Loucy (cell line): ENCODE measurements at regions not wholly inside any gene's neighbourhood (a gene's known extent, or its start where the extent isn't known, plus 50 kb on each side); places are given as distances from the start of the nearest gene placed in this dataset.

Experiments used
- H2AFZ ChIP-seq: fragments of 200-600 bp; sonication (generic); 2 replicates; pipeline ENCODE4 v1.6.0; 2016; ENCODE audit warnings: antibody characterized with exemption, mild to moderate bottlenecking, low read length, moderate library complexity
- H3F3A ChIP-seq: fragments of 200-600 bp; 2 replicates; pipeline ENCODE4 v1.6.0; 2016; ENCODE audit warnings: antibody characterized with exemption, low read depth, mild to moderate bottlenecking
- H3K27me3 ChIP-seq: fragments of 200-600 bp; sonication (generic); 2 replicates; pipeline ENCODE4 v1.6.1; 2014; ENCODE audit warnings: low read length, mild to moderate bottlenecking; ENCODE audit not compliant: insufficient read depth, poor library complexity, severe bottlenecking
- H3K36me3 ChIP-seq: fragments of 200-600 bp; sonication (generic); 2 replicates; pipeline ENCODE4 v1.6.1; 2016; ENCODE audit warnings: low read length; ENCODE audit not compliant: insufficient read depth
- H3K4me1 ChIP-seq: fragments of 200-600 bp; sonication (generic); 2 replicates; pipeline ENCODE4 v1.5.1; 2014; ENCODE audit warnings: low read length, mild to moderate bottlenecking; ENCODE audit not compliant: insufficient read depth, poor library complexity, severe bottlenecking
- H3K4me2 ChIP-seq: fragments of 200-600 bp; sonication (generic); 2 replicates; pipeline ENCODE4 v1.6.0; 2014; ENCODE audit warnings: antibody characterized with exemption, low read length, low read depth, mild to moderate bottlenecking; ENCODE audit not compliant: poor library complexity, severe bottlenecking
- H3K4me3 ChIP-seq: fragments of 200-600 bp; sonication (generic); 2 replicates; pipeline ENCODE4 v1.5.1; 2014; ENCODE audit warnings: low read length, mild to moderate bottlenecking, mixed read lengths; ENCODE audit not compliant: poor library complexity, severe bottlenecking
- H3K79me2 ChIP-seq: fragments of 200-600 bp; sonication (generic); 2 replicates; pipeline ENCODE4 v1.6.1; 2014; ENCODE audit warnings: low read length; ENCODE audit not compliant: insufficient read depth
- H3K9ac ChIP-seq: fragments of 200-600 bp; sonication (generic); 2 replicates; pipeline ENCODE4 v1.6.0; 2014; ENCODE audit warnings: mild to moderate bottlenecking, low read depth, low read length, moderate library complexity; ENCODE audit not compliant: poor library complexity, severe bottlenecking
- H3K9me2 ChIP-seq: fragments of 200-600 bp; sonication (generic); replicated peaks from 2 replicates; pipeline ENCODE4 v1.6.1; 2016; ENCODE audit warnings: low read depth, low read length, mixed read lengths
- H3K9me3 ChIP-seq: fragments of 200-600 bp; sonication (generic); 2 replicates; pipeline ENCODE4 v1.6.1; 2014; ENCODE audit warnings: mild to moderate bottlenecking, antibody characterized with exemption, low read length, low read depth; ENCODE audit not compliant: insufficient read depth
- H4K20me1 ChIP-seq: fragments of 200-600 bp; sonication (generic); 2 replicates; pipeline ENCODE4 v1.6.0; 2014; ENCODE audit warnings: antibody characterized with exemption, low read length, mild to moderate bottlenecking; ENCODE audit not compliant: insufficient read depth, poor library complexity, severe bottlenecking
- EZH2phosphoT487 ChIP-seq: fragments of 200-600 bp; IDR thresholded peaks from 2 replicates; pipeline ENCODE4 v1.6.1; 2018; ENCODE audit warnings: antibody characterized with exemption, mild to moderate bottlenecking, moderate library complexity, borderline replicate concordance
- TF ChIP-seq, protein P1 (sequence below): fragments of 200-600 bp; sonication (generic); conservative IDR thresholded peaks from 2 replicates; pipeline ENCODE4 v1.5.1; 2014; ENCODE audit warnings: mild to moderate bottlenecking, antibody characterized with exemption, low read length

DNA sequence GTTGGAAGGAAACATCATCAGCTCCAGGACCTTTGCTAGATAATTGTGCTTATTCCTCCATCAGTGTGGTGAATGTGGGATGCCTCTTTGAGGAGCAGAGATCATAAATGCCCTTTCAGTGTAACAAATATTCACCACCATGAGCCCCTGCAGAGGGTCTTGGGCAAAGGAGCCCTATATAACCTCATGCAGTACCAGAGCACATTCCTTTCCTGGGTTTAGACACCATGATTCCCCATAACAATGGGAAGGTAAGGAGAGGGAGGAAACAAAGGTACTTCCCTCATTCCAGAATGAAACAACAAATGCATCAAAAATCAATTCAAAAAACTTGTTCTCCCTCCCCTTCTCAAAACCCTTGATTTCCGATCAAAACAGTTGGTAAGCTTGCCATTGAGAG, 103.4 kb upstream of the PROX1 start:
- H3K27me3 ChIP-seq, result no peaks in the 10 kb centered on the region
- H3K4me1 ChIP-seq, result no peaks in the 10 kb centered on the region
- H3K36me3 ChIP-seq, result no peaks in the 10 kb centered on the region
- TF ChIP-seq EZH2phosphoT487, result no peak
- TF ChIP-seq, protein P1, sequence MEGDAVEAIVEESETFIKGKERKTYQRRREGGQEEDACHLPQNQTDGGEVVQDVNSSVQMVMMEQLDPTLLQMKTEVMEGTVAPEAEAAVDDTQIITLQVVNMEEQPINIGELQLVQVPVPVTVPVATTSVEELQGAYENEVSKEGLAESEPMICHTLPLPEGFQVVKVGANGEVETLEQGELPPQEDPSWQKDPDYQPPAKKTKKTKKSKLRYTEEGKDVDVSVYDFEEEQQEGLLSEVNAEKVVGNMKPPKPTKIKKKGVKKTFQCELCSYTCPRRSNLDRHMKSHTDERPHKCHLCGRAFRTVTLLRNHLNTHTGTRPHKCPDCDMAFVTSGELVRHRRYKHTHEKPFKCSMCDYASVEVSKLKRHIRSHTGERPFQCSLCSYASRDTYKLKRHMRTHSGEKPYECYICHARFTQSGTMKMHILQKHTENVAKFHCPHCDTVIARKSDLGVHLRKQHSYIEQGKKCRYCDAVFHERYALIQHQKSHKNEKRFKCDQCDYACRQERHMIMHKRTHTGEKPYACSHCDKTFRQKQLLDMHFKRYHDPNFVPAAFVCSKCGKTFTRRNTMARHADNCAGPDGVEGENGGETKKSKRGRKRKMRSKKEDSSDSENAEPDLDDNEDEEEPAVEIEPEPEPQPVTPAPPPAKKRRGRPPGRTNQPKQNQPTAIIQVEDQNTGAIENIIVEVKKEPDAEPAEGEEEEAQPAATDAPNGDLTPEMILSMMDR, result no peak
- no peaks in the 10 kb centered on the region for H3K9me2 ChIP-seq
- no peak overlapping the region for H2AFZ ChIP-seq
- H3F3A ChIP-seq, result no peaks in the 10 kb centered on the region
- H3K9ac ChIP-seq, result no peak overlapping the region
- no peaks in the 10 kb centered on the region for H4K20me1 ChIP-seq
- no peaks in the 10 kb centered on the region for H3K79me2 ChIP-seq
- H3K9me3 ChIP-seq, result no peaks in the 10 kb centered on the region
- H3K4me2 ChIP-seq, result no peak overlapping the region
- H3K4me3 ChIP-seq, result no peak overlapping the region

DNA sequence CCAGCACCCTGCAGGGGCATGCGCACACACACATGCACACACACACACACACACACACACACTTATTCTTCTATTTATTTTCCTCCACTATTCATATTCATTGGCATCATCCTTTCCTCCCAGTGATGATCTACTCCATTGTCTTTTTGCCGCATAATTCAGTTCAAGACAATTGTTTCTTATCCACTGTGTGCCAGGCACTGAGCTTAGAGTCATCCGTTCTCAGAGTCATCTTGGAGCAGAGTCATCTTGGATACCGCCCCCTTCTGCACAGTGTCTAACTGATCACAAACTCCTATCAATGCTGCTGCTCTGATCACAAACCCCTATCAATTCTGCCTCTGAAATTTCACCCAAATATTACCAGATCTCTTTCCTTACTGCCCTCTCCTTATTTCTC, 102.8 kb upstream of the PROX1 start:
- no peaks in the 10 kb centered on the region for H3K79me2 ChIP-seq
- H4K20me1 ChIP-seq, result no peaks in the 10 kb centered on the region
- H3K9me2 ChIP-seq, result no peaks in the 10 kb centered on the region
- TF ChIP-seq, protein P1, result no peak
- TF ChIP-seq EZH2phosphoT487, result no peak
- H3K4me2 ChIP-seq, result no peak overlapping the region
- no peaks in the 10 kb centered on the region for H3K27me3 ChIP-seq
- no peak overlapping the region for H3K9ac ChIP-seq
- no peaks in the 10 kb centered on the region for H3K4me1 ChIP-seq
- no peak overlapping the region for H3K4me3 ChIP-seq
- H3F3A ChIP-seq, result no peaks in the 10 kb centered on the region
- no peaks in the 10 kb centered on the region for H3K36me3 ChIP-seq
- no peak overlapping the region for H2AFZ ChIP-seq
- H3K9me3 ChIP-seq, result no peaks in the 10 kb centered on the region

DNA sequence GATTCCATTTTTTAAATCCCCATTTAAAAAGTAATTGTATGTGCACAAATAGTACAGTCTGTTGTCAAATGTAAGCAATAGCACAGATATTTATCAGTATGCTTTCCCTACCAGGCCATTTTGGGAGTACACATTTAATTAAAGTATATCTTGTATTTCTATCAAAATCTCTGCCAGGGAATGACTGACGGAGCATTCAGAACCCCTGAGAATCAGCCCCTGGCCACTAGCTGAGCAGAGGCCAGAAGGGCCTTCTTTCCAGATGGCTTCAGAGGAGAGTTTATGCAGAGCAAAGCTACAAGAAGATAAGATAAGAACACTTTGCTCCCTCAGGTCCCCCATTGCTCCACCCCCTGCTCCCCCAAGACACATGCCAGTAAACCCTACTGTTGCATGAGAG, 99.9 kb upstream of the PROX1 start:
- no peak overlapping the region for H2AFZ ChIP-seq
- H3F3A ChIP-seq, result no peaks in the 10 kb centered on the region
- no peaks in the 10 kb centered on the region for H3K9me2 ChIP-seq
- H3K27me3 ChIP-seq, result no peaks in the 10 kb centered on the region
- no peak overlapping the region for H3K4me3 ChIP-seq
- no peaks in the 10 kb centered on the region for H3K4me1 ChIP-seq
- no peaks in the 10 kb centered on the region for H3K36me3 ChIP-seq
- no peak overlapping the region for H3K4me2 ChIP-seq
- no peaks in the 10 kb centered on the region for H3K9me3 ChIP-seq
- TF ChIP-seq EZH2phosphoT487, result no peak
- TF ChIP-seq, protein P1, result no peak
- H4K20me1 ChIP-seq, result no peaks in the 10 kb centered on the region
- H3K79me2 ChIP-seq, result no peaks in the 10 kb centered on the region
- H3K9ac ChIP-seq, result no peak overlapping the region
